IPS-18c (cell line): ENCODE measurements at regions not wholly inside any gene's neighbourhood (a gene's known extent, or its start where the extent isn't known, plus 50 kb on each side); places are given as distances from the start of the nearest gene placed in this dataset.

Experiments used
- H3K4me3 ChIP-seq: 2 replicates; pipeline ENCODE4 v1.7.0; 2013; ENCODE audit warnings: low read depth, mild to moderate bottlenecking, low read length, moderate library complexity; ENCODE audit not compliant: insufficient read depth
- H3K9me3 ChIP-seq: one replicate; pipeline ENCODE4 v1.6.1; 2013; ENCODE audit warnings: mild to moderate bottlenecking, low read length, moderate library complexity; ENCODE audit not compliant: control insufficient read depth, insufficient read depth

GRCh38 chr11:16410479-16410878 is 54.1 kb upstream of the SOX6 start:
- H3K4me3 ChIP-seq, result no peak overlapping the region
- H3K9me3 ChIP-seq, result no peaks in the 10 kb centered on the region

- Histone ChIP-seq H3K4me3 (no peak overlapping the region), H3K9me3 (no peaks in the 10 kb centered on the region)
These were observed 52.3 kb upstream of the SOX6 start for GRCh38 chr11:16408619-16409018.

GRCh38 chr11:16406226-16406625 is 49.9 kb upstream of the SOX6 start:
- Histone ChIP-seq H3K4me3 (no peak overlapping the region), H3K9me3 (no peaks in the 10 kb centered on the region)
